ENCODE measurements at regions not wholly inside any gene's neighbourhood (a gene's known extent, or its start where the extent isn't known, plus 50 kb on each side); places are given as distances from the start of the nearest gene placed in this dataset.

- TF ChIP-seq CTCF (conservative IDR thresholded peaks at IDR 0.05; ENCODE audit: low read length) = no peak
- no peak for DNase-seq (ENCODE audit: low read depth)
- no peak overlapping the region for H3K4me3 ChIP-seq (ENCODE audit: low read length)
These were observed 159.1 kb upstream of the CSF3R start for GRCh38 chr1:36641776-36642175.

- TF ChIP-seq CTCF (conservative IDR thresholded peaks at IDR 0.05; ENCODE audit: low read length) = no peak
- no peak overlapping the region for H3K4me3 ChIP-seq (ENCODE audit: low read length)
- no peak for DNase-seq (ENCODE audit: low read depth)
These were observed 156.7 kb upstream of the CSF3R start for GRCh38 chr1:36639461-36639860.

GRCh38 chr1:36638268-36638667 is 155.6 kb upstream of the CSF3R start:
- no peak for DNase-seq (ENCODE audit: low read depth)
- TF ChIP-seq CTCF (conservative IDR thresholded peaks at IDR 0.05; ENCODE audit: low read length) = no peak
- H3K4me3 ChIP-seq (ENCODE audit: low read length) = no peak overlapping the region

GRCh38 chr1:36636206-36636605 is 153.5 kb upstream of the CSF3R start:
- no peak for TF ChIP-seq CTCF (conservative IDR thresholded peaks at IDR 0.05; ENCODE audit: low read length)
- no peak for DNase-seq (ENCODE audit: low read depth)
- H3K4me3 ChIP-seq (ENCODE audit: low read length) = no peak overlapping the region

GRCh38 chr1:36635284-36635683 is 152.6 kb upstream of the CSF3R start:
- DNase-seq (ENCODE audit: low read depth) = no peak
- no peak for TF ChIP-seq CTCF (conservative IDR thresholded peaks at IDR 0.05; ENCODE audit: low read length)
- no peak overlapping the region for H3K4me3 ChIP-seq (ENCODE audit: low read length)

GRCh38 chr1:36628804-36629203 is 146.1 kb upstream of the CSF3R start:
- TF ChIP-seq CTCF (conservative IDR thresholded peaks at IDR 0.05; ENCODE audit: low read length) = no peak
- no peak for DNase-seq (ENCODE audit: low read depth)
- H3K4me3 ChIP-seq (ENCODE audit: low read length) = no peak overlapping the region

GRCh38 chr1:36626435-36626834 is 143.7 kb upstream of the CSF3R start:
- no peak for DNase-seq (ENCODE audit: low read depth)
- TF ChIP-seq CTCF (conservative IDR thresholded peaks at IDR 0.05; ENCODE audit: low read length) = no peak

More at GRCh38 chr1:36626435-36626834, 143.7 kb upstream of the CSF3R start:
- no peak overlapping the region for H3K4me3 ChIP-seq (ENCODE audit: low read length)
